IPS DF 4.7 (cell line): ENCODE measurements at regions not wholly inside any gene's neighbourhood (a gene's known extent, or its start where the extent isn't known, plus 50 kb on each side); places are given as distances from the start of the nearest gene placed in this dataset.

ENCODE experiments used
- DNase-seq: peaks from one replicate; pipeline ENCODE4 v3.0.0-alpha.2; 2013; ENCODE audit warnings: low spot score; ENCODE audit errors: extremely low read depth

GRCh38 chr2:144333143-144333555 is 186.8 kb downstream of the ZEB2 start:
- no peak for DNase-seq

GRCh38 chr2:144332356-144333142 is 187.4 kb downstream of the ZEB2 start:
- DNase-seq = no peak

GRCh38 chr2:144331674-144332355 is 188.1 kb downstream of the ZEB2 start:
- no peak for DNase-seq

- DNase-seq = no peak
Observed at GRCh38 chr2:144330951-144331673, 188.8 kb downstream of the ZEB2 start.

- DNase-seq = no peak
Observed at GRCh38 chr2:144329472-144329871, 190.4 kb downstream of the ZEB2 start.

- no peak for DNase-seq
Observed at GRCh38 chr2:144328938-144329337, 191.0 kb downstream of the ZEB2 start.

- no peak for DNase-seq
Observed at GRCh38 chr2:144326825-144327224, 193.1 kb downstream of the ZEB2 start.

- no peak for DNase-seq
Observed at GRCh38 chr2:144325086-144325485, 194.8 kb downstream of the ZEB2 start.

- DNase-seq = no peak
Observed at GRCh38 chr2:144324446-144325045, 195.4 kb downstream of the ZEB2 start.

- DNase-seq = no peak
Observed at GRCh38 chr2:144323946-144324345, 196.0 kb downstream of the ZEB2 start.

- DNase-seq = no peak
Observed at GRCh38 chr2:144322379-144322778, 197.5 kb downstream of the ZEB2 start.

- DNase-seq = no peak
Observed at GRCh38 chr2:144320491-144320890, 199.4 kb downstream of the ZEB2 start.

- no peak for DNase-seq
Observed at GRCh38 chr2:144317071-144317738, 202.7 kb downstream of the ZEB2 start.

- no peak for DNase-seq
Observed at GRCh38 chr2:144310889-144311608, 208.9 kb downstream of the ZEB2 start.

GRCh38 chr2:144310484-144310883 is 209.4 kb downstream of the ZEB2 start:
- no peak for DNase-seq

- no peak for DNase-seq
Observed at GRCh38 chr2:144307711-144308110, 212.2 kb downstream of the ZEB2 start.

- no peak for DNase-seq
Observed at GRCh38 chr2:144304202-144304601, 215.7 kb downstream of the ZEB2 start.

- DNase-seq = no peak
Observed at GRCh38 chr2:144300632-144301031, 219.3 kb downstream of the ZEB2 start.

GRCh38 chr2:144290276-144290675 is 229.6 kb downstream of the ZEB2 start:
- no peak for DNase-seq

- no peak for DNase-seq
Observed at GRCh38 chr2:144288438-144288837, 231.5 kb downstream of the ZEB2 start.

- DNase-seq = no peak
Observed at GRCh38 chr2:144285324-144285723, 234.6 kb downstream of the ZEB2 start.
